Common myeloid progenitor, CD34-positive (primary cell): ENCODE measurements at regions not wholly inside any gene's neighbourhood (a gene's known extent, or its start where the extent isn't known, plus 50 kb on each side); places are given as distances from the start of the nearest gene placed in this dataset.
"Not testable (repeated sequence)": the region's sequence is repeated elsewhere in the genome, so short reads cannot be mapped to it uniquely, and the experiment has no call there.

Experiments
- CTCF ChIA-PET: fragments of 350-600 bp; sonication (Branson Sonifier 250); formaldehyde crosslinking; loops from one replicate; lab custom pipeline; 2021; ENCODE audit warnings: antibody characterized with exemption; lab: Charles Lee
- POLR2A ChIA-PET: fragments of 350-600 bp; sonication (Branson Sonifier 250); formaldehyde crosslinking; loops from one replicate; lab custom pipeline; 2021; ENCODE audit warnings: antibody characterized with exemption; lab: Charles Lee
- DNase-seq, 3 donors: peaks; one replicate each; pipeline versions ENCODE4 v3.0.0 to v3.0.0-alpha.2; 2013
- H3K27ac ChIP-seq, 2 experiments: 1 replicate in 1 of 2; 2 replicates in 1 of 2; pipeline ENCODE4 v1.7.0; 2013; ENCODE audit warnings: inconsistent platforms in 2 of 2, low read length in 2 of 2, mild to moderate bottlenecking in 2 of 2, low read depth in 1 of 2, moderate library complexity in 1 of 2; ENCODE audit not compliant: severe bottlenecking in 2 of 2, insufficient read depth in 1 of 2, poor library complexity in 1 of 2
- H3K27me3 ChIP-seq, 5 experiments: replicated peaks in 2 of 5; 1 replicate in 3 of 5; 2 replicates in 2 of 5; pipeline versions ENCODE4 v1.6.1 to v1.7.0; 2013; ENCODE audit warnings: low read length in 4 of 5, mild to moderate bottlenecking in 2 of 5, moderate library complexity in 2 of 5, inconsistent platforms in 1 of 5; ENCODE audit not compliant: insufficient read depth in 5 of 5, control insufficient read depth in 4 of 5
- H3K36me3 ChIP-seq, 4 experiments: 1 replicate in 2 of 4; 2 replicates in 2 of 4; pipeline versions ENCODE4 v1.6.1 to v1.7.0; 2013; ENCODE audit warnings: low read length in 3 of 4, control low read depth in 1 of 4, mild to moderate bottlenecking in 1 of 4; ENCODE audit not compliant: control insufficient read depth in 4 of 4, insufficient read depth in 4 of 4
- H3K4me1 ChIP-seq, 4 experiments: 1 replicate in 3 of 4; 2 replicates in 1 of 4; pipeline versions ENCODE4 v1.6.1 to v1.7.1; 2013; ENCODE audit warnings: low read length in 3 of 4, mild to moderate bottlenecking in 3 of 4, control low read depth in 1 of 4, inconsistent platforms in 1 of 4, moderate library complexity in 1 of 4; ENCODE audit not compliant: control insufficient read depth in 4 of 4, insufficient read depth in 4 of 4; ENCODE audit errors: control extremely low read depth in 1 of 4
- H3K4me3 ChIP-seq, 7 experiments: 1 replicate in 4 of 7; 2 replicates in 3 of 7; pipeline versions ENCODE4 v1.5.1 to v1.7.0; 2013; ENCODE audit warnings: mild to moderate bottlenecking in 7 of 7, low read length in 6 of 7, moderate library complexity in 6 of 7, inconsistent platforms in 2 of 7, low read depth in 2 of 7, control low read depth in 1 of 7; ENCODE audit not compliant: insufficient read depth in 4 of 7, control insufficient read depth in 1 of 7; ENCODE audit errors: extremely low read depth in 1 of 7
- H3K9me3 ChIP-seq, 5 experiments: 1 replicate in 4 of 5; 2 replicates in 1 of 5; pipeline versions ENCODE4 v1.6.1 to v1.7.1; 2013; ENCODE audit warnings: low read length in 4 of 5, mild to moderate bottlenecking in 2 of 5, inconsistent platforms in 1 of 5, low read depth in 1 of 5, moderate library complexity in 1 of 5; ENCODE audit not compliant: control insufficient read depth in 4 of 5, insufficient read depth in 2 of 5; ENCODE audit errors: control extremely low read depth in 1 of 5
- WGBS: methylation state at CpG from one replicate; pipeline ENCODE4 v1.1.5; 2013; ENCODE audit not compliant: insufficient coverage; 5-methylcytosine and 5-hydroxymethylcytosine counted together

DNA sequence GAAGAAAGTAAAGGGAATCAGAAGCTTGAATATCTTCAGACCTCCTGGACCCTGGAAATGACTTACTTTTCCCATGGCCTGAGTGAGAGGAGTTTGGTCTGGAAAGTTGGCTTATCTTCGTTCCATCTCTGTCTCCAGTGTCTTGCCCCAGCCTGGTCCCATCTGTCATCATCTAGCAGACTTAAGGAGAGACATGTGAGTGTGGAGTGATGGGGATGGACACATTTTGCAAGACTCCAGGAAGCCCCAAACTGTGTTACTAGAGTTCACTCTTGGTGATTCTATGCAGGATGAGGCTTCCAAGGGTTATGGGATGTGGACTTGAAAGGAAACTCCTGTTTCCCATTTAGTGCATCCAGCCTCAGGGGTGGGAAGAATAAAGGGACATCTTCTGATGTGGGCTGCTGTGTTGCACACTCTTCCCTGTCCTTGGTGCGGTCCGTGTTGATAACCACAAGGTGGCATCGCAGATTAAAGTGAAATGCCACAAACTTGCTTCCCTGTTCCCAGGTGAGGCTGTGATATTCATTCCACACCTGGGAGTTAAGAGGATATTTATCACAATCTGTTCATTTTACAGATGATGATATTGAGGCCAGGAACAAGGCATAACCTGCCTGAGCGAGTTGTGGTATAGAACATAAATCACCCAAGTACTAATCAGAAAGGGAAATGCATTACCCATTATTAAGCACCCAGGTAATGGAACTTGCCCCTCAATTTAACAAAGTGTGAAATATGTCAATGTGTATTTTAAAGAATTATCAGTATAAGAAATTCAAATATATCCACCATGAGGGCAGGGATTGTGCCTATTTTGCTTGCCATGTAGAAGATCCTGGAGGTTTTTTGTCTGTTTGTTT, 269.9 kb upstream of the PAPPA start:
- Histone ChIP-seq H3K36me3 (no peaks in the 10 kb centered on the region), H3K9me3 (no peaks in the 10 kb centered on the region), H3K4me3 (no peak overlapping the region), H3K27me3 (no peaks in the 10 kb centered on the region), H3K4me1 (no peaks in the 10 kb centered on the region), H3K27ac (no peak overlapping the region)
- POLR2A ChIA-PET = no interaction called here
- CTCF ChIA-PET = interaction anchor here (1.0 to 1.5 kb wide), 2 partner anchors 688 to 776 kb away, joined by 3 to 4 read pairs; no protein-coding TSS in a partner anchor
- WGBS = 15% methylated on average over 3 of the region's 5 CpGs
- peak; percentile 4 to 17 (median 10) for DNase-seq

DNA sequence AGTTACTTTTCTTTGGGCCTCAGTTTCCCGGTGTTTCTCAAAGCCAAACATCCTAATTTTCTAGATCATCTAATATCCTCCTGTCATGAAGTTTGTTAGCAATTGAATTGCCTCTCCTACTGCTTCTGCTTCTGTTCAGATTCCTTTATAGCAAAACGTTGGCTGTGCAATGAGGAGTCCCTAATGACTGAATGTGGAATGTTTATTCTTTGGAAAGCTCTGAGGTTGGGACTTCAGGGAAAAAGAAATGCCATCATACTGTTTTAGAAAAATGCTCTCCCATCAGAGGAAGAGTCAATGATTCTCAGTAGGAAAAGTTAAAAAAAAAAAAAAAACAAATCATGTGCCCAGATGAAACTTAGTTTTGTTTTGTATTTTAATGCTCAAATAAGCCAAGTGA, 268.7 kb upstream of the PAPPA start:
- Histone ChIP-seq H3K4me3 (no peak overlapping the region), H3K36me3 (no peaks in the 10 kb centered on the region), H3K4me1 (no peaks in the 10 kb centered on the region), H3K27ac (no peak overlapping the region), H3K9me3 (no peaks in the 10 kb centered on the region), H3K27me3 (no peaks in the 10 kb centered on the region)
- 69% methylated on average over 2 of the region's 2 CpGs for WGBS
- POLR2A ChIA-PET = no interaction called here
- CTCF ChIA-PET = interaction anchor here (1.5 kb wide), 1 partner anchor 687 kb away, joined by 4 read pairs; no protein-coding TSS in a partner anchor
- no peak for DNase-seq

DNA sequence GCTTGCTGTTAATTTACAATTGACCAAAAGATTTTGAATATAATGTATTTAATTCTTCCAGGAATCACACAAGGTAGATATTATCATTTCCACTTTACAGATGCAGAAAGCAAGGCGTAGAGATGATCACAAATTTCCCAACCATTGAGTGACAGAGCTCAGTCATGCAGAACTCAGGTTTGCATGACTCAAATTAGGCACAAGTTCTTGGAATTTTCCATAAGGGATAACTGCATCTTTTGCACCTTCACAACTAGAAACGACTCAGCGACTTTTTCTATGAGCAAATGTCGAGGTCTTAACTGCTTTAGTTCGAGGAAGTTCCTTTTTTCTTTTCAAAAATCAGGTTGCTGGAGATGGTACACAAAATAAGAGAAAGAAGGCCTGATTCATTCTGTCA, 265.5 kb upstream of the PAPPA start:
- 63% methylated on average over 4 of the region's 5 CpGs for WGBS
- Histone ChIP-seq H3K36me3 (no peaks in the 10 kb centered on the region), H3K4me1 (no peaks in the 10 kb centered on the region), H3K4me3 (no peak overlapping the region), H3K27ac (no peak overlapping the region), H3K9me3 (no peaks in the 10 kb centered on the region), H3K27me3 (no peaks in the 10 kb centered on the region)
- DNase-seq = no peak
- ChIA-PET CTCF (interaction anchor here (1.0 kb wide), 1 partner anchor 10 kb away, joined by 3 read pairs; no protein-coding TSS in a partner anchor), POLR2A (no interaction called here)

DNA sequence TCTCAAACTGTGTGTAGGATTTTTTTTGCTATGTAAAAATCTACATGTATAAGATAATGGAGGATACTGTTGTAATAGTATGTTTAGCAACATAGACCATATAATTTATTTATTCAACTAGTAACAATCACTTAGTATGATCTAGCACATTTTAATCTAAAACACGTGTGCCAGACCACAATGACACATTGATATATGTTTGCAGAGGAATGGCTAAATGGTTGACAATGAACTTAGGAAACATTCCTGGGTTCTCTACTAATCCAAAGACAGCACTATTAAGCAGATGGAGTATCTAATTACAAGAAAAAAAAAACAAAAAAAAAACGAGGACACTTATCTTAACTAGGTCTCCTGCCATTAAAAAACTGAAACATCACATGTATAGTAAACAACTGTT, 261.7 kb upstream of the PAPPA start:
- peak in 1 of 3 donors; percentile 6 for DNase-seq
- no peaks in the 10 kb centered on the region for H3K4me1 ChIP-seq
- H3K27me3 ChIP-seq = no peaks in the 10 kb centered on the region
- WGBS = no CpG with 5 or more reads among the region's 2 CpGs
- no peak overlapping the region for H3K4me3 ChIP-seq
- CTCF ChIA-PET = no interaction called here
- H3K9me3 ChIP-seq = no peaks in the 10 kb centered on the region
- no peaks in the 10 kb centered on the region for H3K36me3 ChIP-seq
- H3K27ac ChIP-seq = no peak overlapping the region
- POLR2A ChIA-PET = no interaction called here

DNA sequence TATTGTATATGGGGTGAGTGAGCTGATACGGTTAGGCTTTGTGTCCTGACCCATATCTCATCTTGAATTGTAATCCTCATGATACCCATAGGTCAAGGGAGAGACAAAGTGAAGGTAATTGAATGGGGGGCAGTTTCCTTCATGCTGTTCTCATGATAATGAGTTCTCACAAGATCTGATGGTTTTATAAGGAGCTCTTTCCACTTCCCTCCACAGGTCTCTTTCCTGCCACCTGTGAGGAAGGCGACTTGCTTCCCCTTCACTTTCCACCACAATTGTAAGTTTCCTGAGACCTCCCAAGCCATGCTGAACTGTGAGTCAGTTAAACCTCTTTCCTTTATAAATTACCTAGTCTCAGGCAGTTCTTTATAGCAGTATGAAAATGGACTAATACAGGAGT, 255.1 kb upstream of the PAPPA start:
- H3K4me1 ChIP-seq, H3K4me3 ChIP-seq, H3K27me3 ChIP-seq, POLR2A ChIA-PET, H3K27ac ChIP-seq, DNase-seq, H3K36me3 ChIP-seq, CTCF ChIA-PET, H3K9me3 ChIP-seq: not testable (repeated sequence)
- WGBS = 33% methylated on average over 1 of the region's 2 CpGs

DNA sequence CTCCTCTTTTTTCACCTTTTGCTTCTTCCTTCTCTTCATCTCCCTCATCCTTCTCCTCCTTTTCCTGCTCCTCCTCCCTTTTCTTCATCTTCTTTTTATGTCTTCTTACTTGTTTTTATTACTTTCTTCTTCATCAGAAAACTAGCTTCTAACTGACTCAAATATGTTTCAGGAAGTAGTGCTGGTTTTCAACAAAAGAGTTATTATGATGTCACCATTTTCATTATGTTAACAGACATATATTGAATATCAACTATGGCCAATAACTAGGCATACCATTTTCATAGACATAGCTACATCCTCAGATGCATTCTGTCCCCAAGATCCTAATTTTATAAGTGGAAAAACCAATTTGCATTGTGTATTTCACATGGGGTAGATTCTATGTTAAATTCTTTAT, 252.9 kb upstream of the PAPPA start:
- CTCF ChIA-PET = interaction anchor here (0.6 kb wide), 1 partner anchor 19 kb away, joined by 3 read pairs; no protein-coding TSS in a partner anchor
- Histone ChIP-seq H3K27me3 (no peaks in the 10 kb centered on the region), H3K36me3 (no peaks in the 10 kb centered on the region), H3K4me3 (no peak overlapping the region), H3K9me3 (no peaks in the 10 kb centered on the region), H3K27ac (no peak overlapping the region), H3K4me1 (no peaks in the 10 kb centered on the region)
- no peak for DNase-seq
- POLR2A ChIA-PET = no interaction called here

- ChIA-PET POLR2A (no interaction called here), CTCF (no interaction called here)
- Histone ChIP-seq H3K36me3 (no peaks in the 10 kb centered on the region), H3K27me3 (no peaks in the 10 kb centered on the region), H3K4me1 (no peaks in the 10 kb centered on the region), H3K9me3 (no peaks in the 10 kb centered on the region), H3K4me3 (no peak overlapping the region), H3K27ac (no peak overlapping the region)
- no peak for DNase-seq
- WGBS = 100% methylated on average over 2 of the region's 2 CpGs
Measured at GRCh38 chr9:115910959-115911358, 242.6 kb upstream of the PAPPA start.
